H9 (cell line): ENCODE measurements at regions not wholly inside any gene's neighbourhood (a gene's known extent, or its start where the extent isn't known, plus 50 kb on each side); places are given as distances from the start of the nearest gene placed in this dataset.
A peak's percentile ranks its signal among the peaks of the same experiment; 100 is the strongest.

Experiments
- DNase-seq: peaks from one replicate; pipeline ENCODE4 v3.0.0-alpha.2; 2017
- H2AFZ ChIP-seq: one replicate; pipeline ENCODE4 v1.6.1; 2013; ENCODE audit warnings: mild to moderate bottlenecking, low read length, control low read depth, moderate library complexity
- H2AK5ac ChIP-seq: 2 replicates; pipeline ENCODE4 v1.6.1; 2013; ENCODE audit warnings: low read length, control low read depth, mixed read lengths; ENCODE audit not compliant: insufficient read length
- H2BK120ac ChIP-seq: one replicate; pipeline ENCODE4 v1.6.1; 2013; ENCODE audit warnings: low read depth, mild to moderate bottlenecking, low read length, control low read depth, inconsistent platforms; ENCODE audit not compliant: poor library complexity, severe bottlenecking
- H2BK12ac ChIP-seq: 2 replicates; pipeline ENCODE4 v1.6.1; 2013; ENCODE audit warnings: low read length, control low read depth, mixed read lengths, low read depth; ENCODE audit not compliant: insufficient read length
- H2BK15ac ChIP-seq: 2 replicates; pipeline ENCODE4 v1.6.1; 2013; ENCODE audit warnings: low read depth, low read length, control low read depth
- H2BK20ac ChIP-seq: one replicate; pipeline ENCODE4 v1.6.1; 2013; ENCODE audit warnings: low read depth, mild to moderate bottlenecking, low read length, control low read depth, inconsistent platforms; ENCODE audit not compliant: poor library complexity, severe bottlenecking
- H2BK5ac ChIP-seq: 2 replicates; pipeline ENCODE4 v1.6.1; 2013; ENCODE audit warnings: low read length, control low read depth, mixed read lengths; ENCODE audit not compliant: insufficient read length
- H3K14ac ChIP-seq: 2 replicates; pipeline ENCODE4 v1.6.1; 2013; ENCODE audit warnings: low read length, control low read depth; ENCODE audit not compliant: insufficient read depth
- H3K18ac ChIP-seq: 2 replicates; pipeline ENCODE4 v1.6.1; 2013; ENCODE audit warnings: low read depth, mild to moderate bottlenecking, mixed read lengths, low read length, control low read depth; ENCODE audit not compliant: insufficient read length
- H3K23ac ChIP-seq: 2 replicates; pipeline ENCODE4 v1.6.1; 2013; ENCODE audit warnings: low read length, control low read depth, mixed read lengths, low read depth; ENCODE audit not compliant: insufficient read length
- H3K23me2 ChIP-seq: 2 replicates; pipeline ENCODE4 v1.6.1; 2013; ENCODE audit warnings: low read depth, mild to moderate bottlenecking, mixed read lengths, low read length, control low read depth; ENCODE audit not compliant: insufficient read length, poor library complexity, severe bottlenecking
- H3K27ac ChIP-seq: 2 replicates; pipeline ENCODE4 v1.5.1; 2013; ENCODE audit warnings: low read length, control low read depth, mixed read lengths, low read depth; ENCODE audit not compliant: insufficient read length
- H3K27me3 ChIP-seq: 2 replicates; pipeline ENCODE4 v1.6.1; 2013; ENCODE audit warnings: low read length, control low read depth, inconsistent platforms; ENCODE audit not compliant: insufficient read depth
- H3K4ac ChIP-seq: 2 replicates; pipeline ENCODE4 v1.6.1; 2013; ENCODE audit warnings: low read depth, mild to moderate bottlenecking, control low read depth, inconsistent platforms, low read length, moderate library complexity
- H3K4me1 ChIP-seq: 2 replicates; pipeline ENCODE4 v1.6.1; 2013; ENCODE audit warnings: low read length, control low read depth, inconsistent platforms; ENCODE audit not compliant: insufficient read depth
- H3K4me2 ChIP-seq: 2 replicates; pipeline ENCODE4 v1.6.1; 2013; ENCODE audit warnings: low read length, control low read depth, mixed read lengths; ENCODE audit not compliant: insufficient read length, insufficient read depth
- H3K56ac ChIP-seq: 2 replicates; pipeline ENCODE4 v1.6.1; 2013; ENCODE audit warnings: low read depth, mild to moderate bottlenecking, mixed read lengths, low read length, control low read depth; ENCODE audit not compliant: insufficient read length
- H3K79me1 ChIP-seq: 2 replicates; pipeline ENCODE4 v1.6.1; 2013; ENCODE audit warnings: low read depth, mild to moderate bottlenecking, moderate library complexity, low read length, control low read depth, inconsistent platforms; ENCODE audit not compliant: insufficient read depth, poor library complexity, severe bottlenecking
- H3K79me2 ChIP-seq: 2 replicates; pipeline ENCODE4 v1.6.1; 2013; ENCODE audit warnings: low read length, control low read depth, inconsistent platforms; ENCODE audit not compliant: insufficient read depth
- H3K9ac ChIP-seq: 2 replicates; pipeline ENCODE4 v1.6.1; 2013; ENCODE audit warnings: low read length, control low read depth, mixed read lengths; ENCODE audit not compliant: insufficient read length; ENCODE audit errors: extremely low read depth
- H3K9me3 ChIP-seq: one replicate; pipeline ENCODE4 v1.6.1; 2013; ENCODE audit warnings: low read depth, low read length, inconsistent platforms; ENCODE audit not compliant: control insufficient read depth
- H3T11ph ChIP-seq: one replicate; pipeline ENCODE4 v1.6.1; 2013; ENCODE audit warnings: mild to moderate bottlenecking, low read length, control low read depth, inconsistent platforms
- H4K20me1 ChIP-seq: one replicate; pipeline ENCODE4 v1.6.1; 2013; ENCODE audit not compliant: control insufficient read depth, insufficient read length, insufficient read depth
- H4K5ac ChIP-seq: 2 replicates; pipeline ENCODE4 v1.6.1; 2013; ENCODE audit warnings: low read depth, mild to moderate bottlenecking, mixed read lengths, low read length, control low read depth; ENCODE audit not compliant: insufficient read length
- H4K8ac ChIP-seq: replicated peaks from 2 replicates; pipeline ENCODE4 v1.6.1; 2013; ENCODE audit warnings: low read length, control low read depth, mixed read lengths, low read depth; ENCODE audit not compliant: insufficient read length
- H4K91ac ChIP-seq: 2 replicates; pipeline ENCODE4 v1.6.1; 2013; ENCODE audit warnings: low read depth, mild to moderate bottlenecking, moderate library complexity, mixed read lengths, low read length, control low read depth; ENCODE audit not compliant: insufficient read length
- H3K27ac Mint-ChIP-seq, 3 experiments: 2 replicates in 2 of 3; 3 replicates in 1 of 3; pipeline ENCODE4 v1.8.0; 2020 to 2021; ENCODE audit warnings: mixed read lengths in 3 of 3, mild to moderate bottlenecking in 1 of 3, moderate library complexity in 1 of 3
- H3K27me3 Mint-ChIP-seq: 2 replicates; pipeline ENCODE4 v1.8.0; 2021; ENCODE audit warnings: low read depth, mild to moderate bottlenecking, moderate library complexity, mixed read lengths
- H3K36me3 Mint-ChIP-seq, 3 experiments: 2 replicates in 2 of 3; 3 replicates in 1 of 3; pipeline ENCODE4 v1.8.0; 2020 to 2021; ENCODE audit warnings: low read depth in 3 of 3, mixed read lengths in 3 of 3; ENCODE audit not compliant: insufficient read depth in 1 of 3
- H3K4me1 Mint-ChIP-seq, 2 experiments: 2 replicates each; pipeline ENCODE4 v1.8.0; 2020; ENCODE audit warnings: mixed read lengths in 2 of 2
- H3K4me3 Mint-ChIP-seq, 2 experiments: 2 replicates in 1 of 2; 3 replicates in 1 of 2; pipeline ENCODE4 v1.8.0; 2020 to 2021; ENCODE audit warnings: mild to moderate bottlenecking in 2 of 2, mixed read lengths in 2 of 2, moderate library complexity in 1 of 2
- H3K9me3 Mint-ChIP-seq, 2 experiments: 2 replicates in 1 of 2; 3 replicates in 1 of 2; pipeline ENCODE4 v1.8.0; 2020; ENCODE audit warnings: mild to moderate bottlenecking in 2 of 2, mixed read lengths in 2 of 2, moderate library complexity in 1 of 2
- WGBS: extraction: QIAGEN DNeasy Blood & Tissue Kit; methylation state at CpG from one replicate; pipeline ENCODE4 v1.1.7; 2013; ENCODE audit warnings: missing lambda C conversion rate, low lambda C conversion rate, mixed read lengths; ENCODE audit not compliant: insufficient read length; ENCODE audit errors: extremely low coverage; 5-methylcytosine and 5-hydroxymethylcytosine counted together
- TF ChIP-seq, protein P1 (sequence below): fragments of 200-600 bp; sonication (generic); conservative IDR thresholded peaks from 3 replicates; pipeline ENCODE4 v1.8.0; 2021; ENCODE audit warnings: antibody characterized with exemption, mild to moderate bottlenecking

- H3K56ac ChIP-seq = no peak overlapping the region
- H3K4me3 Mint-ChIP-seq = no peak overlapping the region
- H3K14ac ChIP-seq = no peak overlapping the region
- no peaks in the 10 kb centered on the region for H4K20me1 ChIP-seq
- H3K36me3 Mint-ChIP-seq = peaks cover 0 to 12% (median 3%) of the 10 kb centered on the region in 3 experiments; a peak in 5 of 7 replicates
- no peaks in the 10 kb centered on the region for H3K27me3 Mint-ChIP-seq
- no peak overlapping the region for H2BK5ac ChIP-seq
- no peak overlapping the region for H3K18ac ChIP-seq
- H2BK15ac ChIP-seq = no peak overlapping the region
- no peaks in the 10 kb centered on the region for H3K79me1 ChIP-seq
- no peak overlapping the region for H3T11ph ChIP-seq
- TF ChIP-seq, protein P1, sequence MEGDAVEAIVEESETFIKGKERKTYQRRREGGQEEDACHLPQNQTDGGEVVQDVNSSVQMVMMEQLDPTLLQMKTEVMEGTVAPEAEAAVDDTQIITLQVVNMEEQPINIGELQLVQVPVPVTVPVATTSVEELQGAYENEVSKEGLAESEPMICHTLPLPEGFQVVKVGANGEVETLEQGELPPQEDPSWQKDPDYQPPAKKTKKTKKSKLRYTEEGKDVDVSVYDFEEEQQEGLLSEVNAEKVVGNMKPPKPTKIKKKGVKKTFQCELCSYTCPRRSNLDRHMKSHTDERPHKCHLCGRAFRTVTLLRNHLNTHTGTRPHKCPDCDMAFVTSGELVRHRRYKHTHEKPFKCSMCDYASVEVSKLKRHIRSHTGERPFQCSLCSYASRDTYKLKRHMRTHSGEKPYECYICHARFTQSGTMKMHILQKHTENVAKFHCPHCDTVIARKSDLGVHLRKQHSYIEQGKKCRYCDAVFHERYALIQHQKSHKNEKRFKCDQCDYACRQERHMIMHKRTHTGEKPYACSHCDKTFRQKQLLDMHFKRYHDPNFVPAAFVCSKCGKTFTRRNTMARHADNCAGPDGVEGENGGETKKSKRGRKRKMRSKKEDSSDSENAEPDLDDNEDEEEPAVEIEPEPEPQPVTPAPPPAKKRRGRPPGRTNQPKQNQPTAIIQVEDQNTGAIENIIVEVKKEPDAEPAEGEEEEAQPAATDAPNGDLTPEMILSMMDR = no peak
- H3K9ac ChIP-seq = no peak overlapping the region
- H3K4ac ChIP-seq = no peak overlapping the region
- no peak overlapping the region for H2BK120ac ChIP-seq
- H3K9me3 ChIP-seq = no peaks in the 10 kb centered on the region
- no peaks in the 10 kb centered on the region for H3K4me1 ChIP-seq
- no peak overlapping the region for H4K8ac ChIP-seq
- H3K23ac ChIP-seq = no peak overlapping the region
- no peak overlapping the region for H3K4me2 ChIP-seq
- no CpG with 5 or more reads among the region's 1 CpG for WGBS
- no peak overlapping the region for H2BK20ac ChIP-seq
- H3K4me1 Mint-ChIP-seq = peaks cover 6 to 8% of the 10 kb centered on the region in 2 experiments; a peak in 3 of 4 replicates
- no peaks in the 10 kb centered on the region for H3K79me2 ChIP-seq
- H3K27ac Mint-ChIP-seq = 0 out of 7 replicates have a peak overlapping the region, but pooled peaks of 1 of the 3 experiments have one; percentile 52
- no peaks in the 10 kb centered on the region for H3K23me2 ChIP-seq
- H3K27me3 ChIP-seq = no peaks in the 10 kb centered on the region
- H4K5ac ChIP-seq = no peak overlapping the region
- DNase-seq = no peak
- H2BK12ac ChIP-seq = no peak overlapping the region
- peaks cover 4 to 6% of the 10 kb centered on the region in 2 experiments; a peak in 3 of 5 replicates for H3K9me3 Mint-ChIP-seq
- no peak overlapping the region for H3K27ac ChIP-seq
- H4K91ac ChIP-seq = no peak overlapping the region
- no peak overlapping the region for H2AK5ac ChIP-seq
- no peak overlapping the region for H2AFZ ChIP-seq
Measured at GRCh38 chr5:98419825-98420224, 353.6 kb upstream of the RGMB start.
